GM19468 (cell line): ENCODE measurements at regions not wholly inside any gene's neighbourhood (a gene's known extent, or its start where the extent isn't known, plus 50 kb on each side); places are given as distances from the start of the nearest gene placed in this dataset.
"Not testable (repeated sequence)": the region's sequence is repeated elsewhere in the genome, so short reads cannot be mapped to it uniquely, and the experiment has no call there.

Experiments used
- ATAC-seq: cut with Tn5 transposase; IDR thresholded peaks from one replicate; pipeline ENCODE4 v1.9.1; 2021; ENCODE audit warnings: mild to moderate bottlenecking, moderate library complexity, moderate number of reproducible peaks; ENCODE audit not compliant: unreplicated experiment; ENCODE audit errors: extremely low read depth

DNA sequence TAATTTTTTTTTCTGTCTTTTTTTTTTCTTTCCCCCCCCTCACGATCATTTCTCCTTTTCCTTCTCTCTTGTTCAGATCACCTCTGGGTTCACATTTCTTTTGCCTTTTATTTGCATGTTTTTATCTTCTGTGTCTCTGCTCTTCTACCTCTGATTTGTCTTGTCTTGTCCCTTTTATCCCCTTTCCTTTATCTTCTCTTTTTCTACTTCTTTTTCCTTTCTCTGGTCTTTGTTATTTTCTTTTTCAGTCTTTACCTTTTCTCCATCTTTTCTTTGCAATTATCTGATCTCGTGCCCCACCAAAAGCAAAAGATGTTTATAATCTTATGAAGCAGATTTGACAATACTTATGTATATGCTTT, 77.8 kb upstream of the RAP1B start:
- no peak for ATAC-seq

DNA sequence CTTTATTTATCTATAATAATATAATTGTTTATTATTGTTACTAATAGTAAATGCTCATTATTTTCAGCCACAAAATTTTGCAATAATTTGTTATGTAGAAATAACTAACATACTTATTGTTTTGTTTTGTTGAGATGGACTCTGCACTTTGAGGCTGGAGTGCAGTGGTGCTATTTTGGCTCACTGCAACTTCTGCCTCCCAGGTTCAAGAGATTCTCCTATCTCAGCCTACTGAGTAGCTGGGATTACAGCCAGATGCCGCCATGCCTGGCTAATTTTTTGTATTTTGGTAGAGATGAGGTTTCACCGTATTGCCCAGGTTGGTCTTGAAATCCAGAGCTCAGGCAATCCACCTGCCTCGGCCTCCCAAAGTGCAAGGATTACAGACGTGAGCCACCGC, 76.6 kb upstream of the RAP1B start:
- no peak for ATAC-seq

GRCh38 chr12:68536885-68537485, 73.7 kb upstream of the RAP1B start:
- no peak for ATAC-seq

DNA sequence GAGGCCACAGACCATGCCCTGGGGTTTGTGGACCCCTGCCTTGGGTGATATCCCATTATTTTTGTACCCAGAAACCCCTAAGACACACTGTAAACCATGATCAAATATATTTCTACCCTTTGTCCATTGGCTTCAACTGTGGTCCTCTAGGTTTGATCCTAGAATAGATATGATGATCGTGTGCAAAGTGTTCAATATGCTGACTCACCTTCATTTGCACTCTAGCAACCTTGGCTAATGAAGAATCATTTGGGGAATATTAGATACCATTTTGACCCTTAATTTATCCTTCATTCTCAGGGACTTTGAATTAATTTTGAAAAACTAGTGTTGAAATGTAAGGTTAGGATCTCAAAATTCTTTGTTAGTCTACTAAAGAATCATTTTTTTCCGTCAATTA, 73.1 kb upstream of the RAP1B start:
- ATAC-seq: no peak

- no peak for ATAC-seq
Measured at GRCh38 chr12:68538726-68539614, 71.7 kb upstream of the RAP1B start.

DNA sequence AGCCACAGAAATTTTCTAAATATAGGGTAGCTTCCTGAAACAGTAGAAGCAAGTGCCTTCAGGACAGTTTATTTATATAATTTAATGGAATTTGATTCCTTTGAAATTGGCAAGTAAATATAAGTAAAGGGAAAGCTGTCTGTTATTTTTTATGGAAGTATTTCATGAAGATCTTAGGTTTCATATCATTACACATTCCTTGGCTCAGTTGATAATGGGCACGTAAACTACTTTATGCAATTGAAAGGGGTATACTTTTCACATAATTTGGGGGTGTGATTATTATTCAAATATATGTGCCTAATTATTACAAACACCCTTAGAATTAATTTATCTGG, 71.1 kb upstream of the RAP1B start:
- no peak for ATAC-seq

DNA sequence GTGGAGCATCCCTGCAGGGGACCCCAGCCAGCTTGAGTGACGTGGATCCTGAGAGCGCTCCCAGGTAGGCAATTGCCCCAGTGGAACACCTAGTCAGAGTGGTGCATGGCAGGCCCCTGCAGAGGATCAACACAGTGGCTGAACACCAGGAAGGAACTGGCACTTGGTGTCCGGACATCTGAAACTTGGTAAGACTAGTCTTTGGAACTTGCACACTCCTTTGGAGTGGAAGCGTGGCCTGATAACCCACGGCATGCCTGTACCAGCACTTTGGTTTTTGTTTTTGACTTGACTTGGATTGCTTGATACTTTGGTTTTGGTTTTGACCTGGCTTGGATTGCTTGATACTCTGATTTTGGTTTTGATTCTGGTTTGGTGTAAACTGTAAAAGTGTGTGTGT, 69.9 kb upstream of the RAP1B start:
- not testable (repeated sequence) for ATAC-seq

GRCh38 chr12:68547318-68547717, 63.4 kb upstream of the RAP1B start:
- not testable (repeated sequence) for ATAC-seq

DNA sequence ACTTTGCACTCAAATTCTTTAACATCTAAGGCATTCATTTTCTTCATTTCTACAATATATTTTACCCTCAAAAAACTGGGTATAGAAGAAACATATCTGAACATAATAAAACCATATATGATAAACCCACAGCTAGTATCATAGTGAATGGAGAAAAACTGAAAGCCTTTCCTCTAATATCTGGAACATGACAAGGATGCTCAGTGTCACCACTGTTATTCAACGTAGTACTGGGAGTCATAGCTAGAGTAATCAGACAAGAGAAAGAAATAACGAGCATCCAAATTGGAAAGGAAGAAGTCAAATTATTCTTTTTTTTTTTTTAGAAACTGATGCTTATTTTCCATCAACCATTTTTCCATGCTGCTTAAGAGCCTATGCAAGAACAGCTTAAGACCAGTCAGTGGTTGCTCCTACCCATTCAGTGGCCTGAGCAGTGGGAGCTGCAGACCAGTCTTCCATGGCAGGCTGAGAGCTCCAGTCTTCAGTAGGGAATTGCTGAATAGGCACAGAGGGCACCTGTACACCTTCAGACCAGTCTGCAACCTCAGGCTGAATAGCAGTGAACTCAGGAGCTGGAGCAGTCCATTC, 58.0 kb upstream of the RAP1B start:
- ATAC-seq: not testable (repeated sequence)

DNA sequence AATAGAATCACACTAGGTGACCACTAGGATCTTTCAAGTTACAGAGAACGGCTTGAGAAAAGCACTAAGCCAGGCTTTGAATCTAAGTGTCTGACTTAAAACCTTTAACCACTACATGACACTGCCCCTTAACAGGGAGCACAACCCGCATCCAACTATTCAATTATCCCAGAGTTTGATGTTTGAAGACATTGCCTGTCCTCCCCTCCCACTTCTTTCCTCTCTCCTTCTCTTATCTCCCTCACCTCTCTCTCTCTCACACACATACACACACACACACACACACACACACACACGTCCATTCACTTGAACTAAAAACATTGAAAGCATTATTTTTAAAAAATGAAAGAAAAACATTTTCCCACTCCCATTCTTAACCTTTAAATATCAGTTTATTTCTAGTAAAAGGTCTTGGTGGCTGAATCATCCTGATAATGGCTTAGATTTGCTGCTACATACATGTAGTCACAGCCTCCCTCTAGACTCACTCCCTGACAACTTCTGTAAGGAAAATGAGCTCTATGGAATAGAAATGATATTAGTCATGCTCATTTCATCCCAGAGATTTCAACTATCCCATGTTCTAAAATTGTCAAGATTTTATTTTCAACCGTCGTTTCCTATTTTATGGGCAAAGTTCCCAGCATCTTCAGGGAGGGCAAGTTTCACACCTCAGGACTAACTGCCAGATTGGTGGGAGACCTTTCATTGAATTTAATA, 53.5 kb upstream of the RAP1B start:
- no peak for ATAC-seq

- ATAC-seq: no peak
Measured at GRCh38 chr12:68559246-68559645, 51.5 kb upstream of the RAP1B start.

GRCh38 chr12:68559984-68560850, 50.5 kb upstream of the RAP1B start:
- no peak for ATAC-seq

DNA sequence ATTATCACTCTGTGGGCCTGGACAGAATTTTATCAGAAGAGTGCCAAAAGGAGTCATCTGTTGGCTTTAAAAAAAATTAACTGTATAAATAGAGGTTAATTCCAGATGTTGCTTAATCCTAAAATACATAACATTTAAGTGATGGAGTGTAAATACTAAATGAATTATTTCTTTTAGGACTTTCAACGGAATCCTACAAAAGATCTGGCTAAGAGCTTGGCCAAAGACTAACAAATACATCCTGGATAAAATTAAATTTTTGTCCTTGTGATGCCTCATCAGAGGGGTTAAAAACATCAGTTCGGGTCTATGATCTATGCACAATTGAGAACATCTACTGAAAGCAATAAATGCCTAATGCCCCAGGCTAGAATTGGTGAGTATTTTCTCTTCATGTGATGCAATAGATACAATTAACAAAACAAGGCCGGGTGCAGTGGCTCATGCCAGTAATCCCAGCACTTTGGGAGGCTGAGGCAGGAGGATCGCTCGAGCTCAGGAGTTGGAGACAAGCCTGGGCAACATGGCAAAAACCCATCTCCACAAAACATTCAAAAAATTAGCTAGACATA, 49.8 kb upstream of the RAP1B start:
- ATAC-seq: no peak
